Neural cell (in vitro differentiated cells): ENCODE measurements at regions not wholly inside any gene's neighbourhood (a gene's known extent, or its start where the extent isn't known, plus 50 kb on each side); places are given as distances from the start of the nearest gene placed in this dataset.

Experiments used
- CTCF ChIP-seq: fragments of 450-650 bp; IDR thresholded peaks from 2 replicates; pipeline ENCODE4 v1.5.1; 2014; ENCODE audit warnings: antibody characterized with exemption, mild to moderate bottlenecking, moderate library complexity; ENCODE audit not compliant: poor library complexity, severe bottlenecking
- EP300 ChIP-seq: fragments of 450-650 bp; conservative IDR thresholded peaks from 2 replicates; pipeline ENCODE4 v1.6.1; 2014; ENCODE audit warnings: antibody characterized with exemption, mild to moderate bottlenecking, moderate library complexity; ENCODE audit not compliant: poor library complexity, severe bottlenecking
- EZH2 ChIP-seq: fragments of 200-600, 300-800 bp; shearing (Covaris generic), sonication (generic); IDR thresholded peaks from 2 replicates; pipeline ENCODE4 v1.6.1; 2014; ENCODE audit warnings: antibody characterized with exemption, low read length, borderline replicate concordance, mild to moderate bottlenecking; ENCODE audit not compliant: insufficient read depth, poor library complexity, severe bottlenecking
- REST ChIP-seq: IDR thresholded peaks from 2 replicates; pipeline ENCODE4 v1.6.1; 2012; ENCODE audit warnings: borderline replicate concordance
- TAF1 ChIP-seq: IDR thresholded peaks from 2 replicates; pipeline ENCODE4 v1.6.1; 2012; ENCODE audit warnings: low read depth

- TF ChIP-seq CTCF = no peak
- no peak for TF ChIP-seq EP300
- no peak for TF ChIP-seq TAF1
- TF ChIP-seq REST = no peak
- no peak for TF ChIP-seq EZH2
Observed at GRCh38 chr5:3100921-3101551, 349.6 kb upstream of the IRX2 start.
